B cell (primary cell): ENCODE measurements at regions not wholly inside any gene's neighbourhood (a gene's known extent, or its start where the extent isn't known, plus 50 kb on each side); places are given as distances from the start of the nearest gene placed in this dataset.

Experiments used
- ATAC-seq: fragments of 200-7000 bp; cut with Tn5 transposase; one replicate; pipeline ENCODE4 v1.10.0; 2021; ENCODE audit warnings: low read depth, mild to moderate bottlenecking, moderate number of reproducible peaks, moderate library complexity
- CTCF ChIA-PET: fragments of 350-600 bp; sonication (Branson Sonifier 250); formaldehyde crosslinking; loops from one replicate; lab custom pipeline; 2021; ENCODE audit warnings: antibody characterized with exemption, inconsistent platforms; lab: Charles Lee
- POLR2A ChIA-PET: fragments of 350-600 bp; sonication (Branson Sonifier 250); formaldehyde crosslinking; loops from one replicate; lab custom pipeline; 2021; ENCODE audit warnings: antibody characterized with exemption; lab: Charles Lee
- DNase-seq: peaks from one replicate; pipeline ENCODE4 v3.0.0; 2013
- H2AFZ ChIP-seq: 2 replicates; pipeline ENCODE4 v1.6.1; 2012; ENCODE audit warnings: mild to moderate bottlenecking, low read depth, low read length; ENCODE audit not compliant: insufficient read depth, poor library complexity, severe bottlenecking
- H3K27ac ChIP-seq, 2 donors: 1 replicate in 1 of 2; 2 replicates in 1 of 2; pipeline ENCODE4 v1.5.1; 2012 to 2013; ENCODE audit warnings: low read length in 2 of 2, mild to moderate bottlenecking in 2 of 2, moderate library complexity in 1 of 2
- H3K27me3 ChIP-seq, 4 experiments: fragments of 200-600 bp in 1 of 4; sonication (generic) in 1 of 4; replicated peaks in 1 of 4; 1 replicate in 2 of 4; 2 replicates in 2 of 4; pipeline versions ENCODE4 v1.6.1 to v1.7.0; 2013 to 2016; ENCODE audit warnings: low read length in 3 of 4, mild to moderate bottlenecking in 2 of 4, mixed read lengths in 1 of 4, moderate library complexity in 1 of 4; ENCODE audit not compliant: insufficient read depth in 4 of 4, control insufficient read depth in 3 of 4; ENCODE audit errors: control extremely low read depth in 1 of 4
- H3K36me3 ChIP-seq, 2 experiments: replicated peaks in 1 of 2; 1 replicate in 1 of 2; 2 replicates in 1 of 2; pipeline versions ENCODE4 v1.6.1 to v1.7.1; 2013; ENCODE audit warnings: low read length in 1 of 2; ENCODE audit not compliant: insufficient read depth in 2 of 2, control insufficient read depth in 1 of 2; ENCODE audit errors: control extremely low read depth in 1 of 2, extremely low read depth in 1 of 2
- H3K4me1 ChIP-seq, 2 donors: fragments of 200-600 bp in 1 of 2; sonication (generic) in 1 of 2; 1 replicate in 1 of 2; 2 replicates in 1 of 2; pipeline versions ENCODE4 v1.5.1 to v1.6.1; 2013 to 2017; ENCODE audit warnings: low read length in 2 of 2; ENCODE audit not compliant: control insufficient read depth in 2 of 2, insufficient read depth in 2 of 2
- H3K4me2 ChIP-seq: replicated peaks from 2 replicates; pipeline ENCODE3; 2012; ENCODE audit warnings: mild to moderate bottlenecking, low read depth, low read length; ENCODE audit not compliant: poor library complexity, severe bottlenecking
- H3K4me3 ChIP-seq, 5 experiments: fragments of 200-600 bp in 1 of 5; sonication (generic) in 1 of 5; 1 replicate in 3 of 5; 2 replicates in 2 of 5; pipeline versions ENCODE4 v1.5.1 to v1.7.0; 2011 to 2016; ENCODE audit warnings: low read length in 4 of 5, mild to moderate bottlenecking in 4 of 5, low read depth in 2 of 5, control low read depth in 1 of 5, moderate library complexity in 1 of 5; ENCODE audit not compliant: insufficient read depth in 1 of 5; ENCODE audit errors: control extremely low read depth in 1 of 5, extremely low read depth in 1 of 5
- H3K79me2 ChIP-seq: fragments of 200-600 bp; sonication (generic); one replicate; pipeline ENCODE4 v1.6.0; 2016; ENCODE audit warnings: low read length; ENCODE audit not compliant: control insufficient read depth, insufficient read depth
- H3K9ac ChIP-seq: fragments of 200-600 bp; sonication (generic); 2 replicates; pipeline ENCODE4 v1.6.1; 2017; ENCODE audit warnings: mild to moderate bottlenecking, low read length, moderate library complexity
- H3K9me3 ChIP-seq, 3 donors: one replicate each; pipeline versions ENCODE4 v1.6.1 to v1.7.1; 2013; ENCODE audit warnings: low read length in 2 of 3; ENCODE audit not compliant: control insufficient read depth in 2 of 3, insufficient read depth in 1 of 3; ENCODE audit errors: control extremely low read depth in 1 of 3
- H4K20me1 ChIP-seq: 2 replicates; pipeline ENCODE4 v1.6.0; 2012; ENCODE audit warnings: mild to moderate bottlenecking, low read length; ENCODE audit not compliant: insufficient read depth, control insufficient read depth, poor library complexity, severe bottlenecking
- H3K27ac Mint-ChIP-seq: one replicate; pipeline ENCODE4 v1.8.0; 2021; ENCODE audit warnings: mixed read lengths
- H3K27me3 Mint-ChIP-seq: one replicate; pipeline ENCODE4 v1.8.0; 2021; ENCODE audit warnings: mixed read lengths
- H3K4me1 Mint-ChIP-seq: one replicate; pipeline ENCODE4 v1.8.0; 2021; ENCODE audit warnings: mixed read lengths
- H3K4me3 Mint-ChIP-seq: one replicate; pipeline ENCODE4 v1.8.0; 2021; ENCODE audit warnings: mixed read lengths
- H3K9me3 Mint-ChIP-seq: one replicate; pipeline ENCODE4 v1.8.0; 2022; ENCODE audit warnings: mixed read lengths; ENCODE audit not compliant: insufficient read depth
- CTCF ChIP-seq: fragments of 200-600 bp; IDR thresholded peaks from one replicate; pipeline ENCODE4 v1.8.0; 2022; ENCODE audit warnings: antibody characterized with exemption, mild to moderate bottlenecking
- EZH2 ChIP-seq: IDR thresholded peaks from 2 replicates; pipeline ENCODE4 v1.6.1; 2012; ENCODE audit warnings: borderline replicate concordance, low read depth, mild to moderate bottlenecking, moderate library complexity, low read length; ENCODE audit not compliant: insufficient read depth, poor library complexity, severe bottlenecking
- WGBS: methylation state at CpG from one replicate; pipeline ENCODE4 v1.1.5; 2013; ENCODE audit warnings: missing lambda C conversion rate; ENCODE audit not compliant: insufficient coverage; 5-methylcytosine and 5-hydroxymethylcytosine counted together
- intact Hi-C: fragments of 100-400 bp; cut with micrococcal nuclease; formaldehyde crosslinking; loops from one replicate; pipeline ENCODE4 v1.10.0; 2022

GRCh38 chr11:15390857-15391256 is 276.1 kb downstream of the INSC start:
- H3K4me1 ChIP-seq: no peaks in the 10 kb centered on the region
- H3K27me3 ChIP-seq: no peaks in the 10 kb centered on the region
- H2AFZ ChIP-seq: no peak overlapping the region
- ChIA-PET CTCF (no interaction called here), POLR2A (no interaction called here)
- no peak for DNase-seq
- no peak overlapping the region for H3K9ac ChIP-seq
- H3K27ac Mint-ChIP-seq: no peak overlapping the region
- TF ChIP-seq EZH2 (no peak), CTCF (no peak)
- H3K27me3 Mint-ChIP-seq: no peaks in the 10 kb centered on the region
- no peak overlapping the region for H3K4me2 ChIP-seq
- H3K4me3 ChIP-seq: no peak overlapping the region
- no peaks in the 10 kb centered on the region for H3K9me3 Mint-ChIP-seq
- H3K4me3 Mint-ChIP-seq: no peak overlapping the region
- ATAC-seq: no peak
- peaks cover under 1 to 11% (median 3%) of the 10 kb centered on the region in 3 donors for H3K9me3 ChIP-seq
- WGBS: no CpG with 5 or more reads among the region's 1 CpG
- H4K20me1 ChIP-seq: no peaks in the 10 kb centered on the region
- H3K4me1 Mint-ChIP-seq: no peaks in the 10 kb centered on the region
- H3K27ac ChIP-seq: no peak overlapping the region
- no peaks in the 10 kb centered on the region for H3K36me3 ChIP-seq
- H3K79me2 ChIP-seq: no peaks in the 10 kb centered on the region
- intact Hi-C loops: no loop called here

DNA sequence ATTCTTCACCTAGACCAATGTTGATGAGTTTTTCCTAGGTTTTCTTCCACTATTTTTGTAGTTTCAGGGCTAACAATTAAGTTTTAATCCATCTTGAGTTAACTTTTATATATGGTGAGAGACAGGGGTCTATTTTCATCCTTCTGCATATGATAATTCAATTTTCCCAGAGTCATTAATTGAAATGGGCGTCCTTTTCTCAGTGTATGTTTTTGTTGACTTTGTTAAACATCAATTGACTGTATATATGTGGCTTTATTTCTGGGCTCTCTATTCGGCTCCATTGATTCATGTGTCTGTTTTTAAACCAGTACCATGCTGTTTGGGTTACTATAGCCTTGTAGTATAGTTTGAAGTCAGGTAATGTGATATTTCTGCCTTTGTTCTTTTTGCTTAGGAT is 282.1 kb downstream of the INSC start:
- no peak for DNase-seq
- Histone ChIP-seq H3K9ac (no peak overlapping the region), H3K4me3 (no peak overlapping the region), H3K27ac (no peak overlapping the region), H3K27me3 (no peaks in the 10 kb centered on the region), H3K9me3 (peaks cover 0 to 9% (median 0%) of the 10 kb centered on the region in 3 donors), H3K4me1 (no peaks in the 10 kb centered on the region), H2AFZ (no peak overlapping the region), H4K20me1 (no peaks in the 10 kb centered on the region), H3K79me2 (no peaks in the 10 kb centered on the region), H3K36me3 (no peaks in the 10 kb centered on the region), H3K4me2 (no peak overlapping the region)
- H3K27me3 Mint-ChIP-seq: no peaks in the 10 kb centered on the region
- no peak overlapping the region for H3K4me3 Mint-ChIP-seq
- H3K27ac Mint-ChIP-seq: no peak overlapping the region
- no peak for ATAC-seq
- intact Hi-C loops: no loop called here
- no peaks in the 10 kb centered on the region for H3K4me1 Mint-ChIP-seq
- no peak for TF ChIP-seq CTCF
- no peak for TF ChIP-seq EZH2
- ChIA-PET CTCF (no interaction called here), POLR2A (no interaction called here)
- peaks cover 10% of the 10 kb centered on the region for H3K9me3 Mint-ChIP-seq
- 73% methylated on average over 1 of the region's 2 CpGs for WGBS
